H1 (cell line): ENCODE measurements at regions not wholly inside any gene's neighbourhood (a gene's known extent, or its start where the extent isn't known, plus 50 kb on each side); places are given as distances from the start of the nearest gene placed in this dataset.

Experiments used
- CTCF ChIA-PET: fragments of 300-600 bp; sonication (Branson Sonifier 250); formaldehyde crosslinking; loops from one replicate; lab custom pipeline; 2021; ENCODE audit not compliant: partially characterized antibody; lab: Charles Lee
- POLR2A ChIA-PET: fragments of 300-600 bp; sonication (Branson Sonifier 250); formaldehyde crosslinking; loops from one replicate; lab custom pipeline; 2021; ENCODE audit warnings: inconsistent platforms; ENCODE audit not compliant: partially characterized antibody; lab: Charles Lee
- DNase-seq, 2 experiments: peaks; one replicate each; pipeline versions ENCODE4 v3.0.0 to v3.0.0-alpha.2; 2010 to 2022; ENCODE audit warnings: low spot score in 2 of 2, low read depth in 1 of 2, mixed read lengths in 1 of 2
- FAIRE-seq: peaks from 2 replicates; lab custom pipeline; 2011; peaks lifted over from hg19 to GRCh38; lab: Jason Lieb, UNC
- H2AFZ ChIP-seq: 2 replicates; pipeline ENCODE4 v1.8.1; 2012; ENCODE audit warnings: low read length, inconsistent platforms
- H2AK5ac ChIP-seq: 2 replicates; pipeline ENCODE4 v1.6.1; 2013; ENCODE audit warnings: low read depth, low read length
- H2BK120ac ChIP-seq: replicated peaks from 2 replicates; pipeline ENCODE3; 2013; ENCODE audit warnings: low read depth, low read length, inconsistent platforms
- H2BK12ac ChIP-seq: 2 replicates; pipeline ENCODE4 v1.6.1; 2013; ENCODE audit warnings: low read depth, low read length
- H2BK15ac ChIP-seq: 2 replicates; pipeline ENCODE4 v1.6.1; 2013; ENCODE audit warnings: low read length
- H2BK20ac ChIP-seq: 2 replicates; pipeline ENCODE4 v1.6.1; 2013; ENCODE audit warnings: low read length
- H2BK5ac ChIP-seq: 2 replicates; pipeline ENCODE4 v1.6.1; 2013; ENCODE audit warnings: low read depth, low read length
- H3K14ac ChIP-seq: 2 replicates; pipeline ENCODE4 v1.6.1; 2013; ENCODE audit warnings: inconsistent platforms; ENCODE audit not compliant: insufficient read length
- H3K18ac ChIP-seq: 2 replicates; pipeline ENCODE4 v1.6.1; 2013; ENCODE audit warnings: low read length; ENCODE audit errors: extremely low read depth
- H3K23ac ChIP-seq: 2 replicates; pipeline ENCODE4 v1.6.1; 2013; ENCODE audit warnings: inconsistent platforms; ENCODE audit not compliant: insufficient read length
- H3K23me2 ChIP-seq: 2 replicates; pipeline ENCODE4 v1.6.1; 2013; ENCODE audit warnings: low read depth, low read length
- H3K27ac ChIP-seq: 2 replicates; pipeline ENCODE4 v1.6.1; 2011; ENCODE audit warnings: low read depth, low read length, inconsistent platforms
- H3K27me3 ChIP-seq, 4 experiments: replicated peaks in 1 of 4; 1 replicate in 1 of 4; 2 replicates in 3 of 4; pipeline versions ENCODE4 v1.6.1 to v1.8.1; 2011 to 2013; ENCODE audit warnings: low read length in 3 of 4, mild to moderate bottlenecking in 3 of 4, inconsistent platforms in 2 of 4, mixed read lengths in 2 of 4, moderate library complexity in 1 of 4; ENCODE audit not compliant: control insufficient read depth in 3 of 4, insufficient read depth in 3 of 4; ENCODE audit errors: extremely low read depth in 1 of 4
- H3K36me3 ChIP-seq, 4 experiments: 2 replicates each; pipeline versions ENCODE4 v1.6.1 to v1.8.1; 2011 to 2013; ENCODE audit warnings: mild to moderate bottlenecking in 4 of 4, low read length in 3 of 4, moderate library complexity in 2 of 4, control low read depth in 1 of 4, inconsistent platforms in 1 of 4; ENCODE audit not compliant: insufficient read depth in 4 of 4, control insufficient read depth in 2 of 4
- H3K4ac ChIP-seq: replicated peaks from 2 replicates; pipeline ENCODE3; 2013; ENCODE audit warnings: low read length, low read depth, mixed read lengths, inconsistent platforms; ENCODE audit not compliant: insufficient read length
- H3K4me1 ChIP-seq, 4 experiments: replicated peaks in 1 of 4; 1 replicate in 1 of 4; 2 replicates in 3 of 4; pipeline versions ENCODE4 v1.6.1 to v1.8.1; 2011 to 2013; ENCODE audit warnings: low read length in 3 of 4, inconsistent platforms in 2 of 4, mixed read lengths in 1 of 4; ENCODE audit not compliant: insufficient read depth in 4 of 4, control insufficient read depth in 3 of 4
- H3K4me2 ChIP-seq, 2 experiments: 2 replicates each; pipeline versions ENCODE4 v1.6.1 to v1.8.1; 2011 to 2013; ENCODE audit warnings: low read depth in 2 of 2, low read length in 2 of 2, control low read depth in 1 of 2, inconsistent platforms in 1 of 2, mild to moderate bottlenecking in 1 of 2; ENCODE audit not compliant: insufficient read depth in 1 of 2
- H3K4me3 ChIP-seq, 4 experiments: fragments of 200-600, 300-600 bp in 1 of 4; sonication (generic), shearing (Covaris generic), sonication (Bioruptor Twin) in 1 of 4; 2 replicates each; pipeline versions ENCODE4 v1.5.1 to v1.8.1; 2011 to 2016; ENCODE audit warnings: low read length in 4 of 4, low read depth in 3 of 4, control low read depth in 2 of 4, inconsistent platforms in 2 of 4, mild to moderate bottlenecking in 2 of 4, mixed read lengths in 1 of 4, moderate library complexity in 1 of 4; ENCODE audit not compliant: insufficient read depth in 2 of 4; ENCODE audit errors: extremely low read depth in 1 of 4
- H3K56ac ChIP-seq: replicated peaks from 2 replicates; pipeline ENCODE3; 2013; ENCODE audit warnings: low read depth, mild to moderate bottlenecking, mixed read lengths, low read length, inconsistent platforms; ENCODE audit not compliant: insufficient read length
- H3K79me1 ChIP-seq: 2 replicates; pipeline ENCODE4 v1.6.1; 2013; ENCODE audit warnings: low read depth, low read length, control low read depth
- H3K79me2 ChIP-seq, 2 experiments: 2 replicates each; pipeline versions ENCODE4 v1.6.1 to v1.8.1; 2012 to 2013; ENCODE audit warnings: low read length in 2 of 2, mild to moderate bottlenecking in 2 of 2, inconsistent platforms in 1 of 2; ENCODE audit not compliant: insufficient read depth in 2 of 2, control insufficient read depth in 1 of 2
- H3K9ac ChIP-seq, 4 experiments: replicated peaks in 1 of 4; 1 replicate in 1 of 4; 2 replicates in 3 of 4; pipeline versions ENCODE4 v1.6.1 to v1.8.1; 2011 to 2013; ENCODE audit warnings: low read depth in 3 of 4, low read length in 3 of 4, control low read depth in 2 of 4, mild to moderate bottlenecking in 2 of 4, moderate library complexity in 2 of 4, inconsistent platforms in 1 of 4; ENCODE audit errors: extremely low read depth in 1 of 4
- H3K9me3 ChIP-seq, 2 experiments: 2 replicates each; pipeline versions ENCODE4 v1.6.1 to v1.8.1; 2012 to 2013; ENCODE audit warnings: mild to moderate bottlenecking in 2 of 2, moderate library complexity in 2 of 2, control low read depth in 1 of 2, inconsistent platforms in 1 of 2, low read depth in 1 of 2, low read length in 1 of 2, mixed read lengths in 1 of 2; ENCODE audit not compliant: insufficient read depth in 2 of 2
- H4K20me1 ChIP-seq, 2 experiments: replicated peaks in 1 of 2; 2 replicates each; pipeline versions ENCODE3 to v1.8.1; 2011 to 2013; ENCODE audit warnings: inconsistent platforms in 2 of 2, low read length in 2 of 2, mild to moderate bottlenecking in 1 of 2; ENCODE audit not compliant: insufficient read depth in 2 of 2, control insufficient read depth in 1 of 2
- H4K5ac ChIP-seq: 2 replicates; pipeline ENCODE4 v1.6.1; 2013; ENCODE audit warnings: low read length, low read depth, mixed read lengths, inconsistent platforms; ENCODE audit not compliant: insufficient read length
- H4K8ac ChIP-seq: 2 replicates; pipeline ENCODE4 v1.8.0; 2013; ENCODE audit warnings: mild to moderate bottlenecking, moderate library complexity, low read length, inconsistent platforms; ENCODE audit not compliant: insufficient read depth; ENCODE audit errors: extremely low read depth
- H4K91ac ChIP-seq: replicated peaks from 2 replicates; pipeline ENCODE3; 2013; ENCODE audit warnings: low read length, mixed read lengths, inconsistent platforms; ENCODE audit not compliant: insufficient read length
- CHD2 ChIP-seq: IDR thresholded peaks from 2 replicates; pipeline ENCODE4 v1.6.1; 2012; ENCODE audit warnings: low read length, improper control_type of control experiment
- FOSL1 ChIP-seq: IDR thresholded peaks from 2 replicates; pipeline ENCODE4 v1.6.1; 2011; ENCODE audit warnings: mild to moderate bottlenecking, low read depth, low read length, moderate library complexity; ENCODE audit not compliant: insufficient read depth
- MAFK ChIP-seq: IDR thresholded peaks from 2 replicates; pipeline ENCODE4 v1.6.1; 2012; ENCODE audit warnings: low read depth, mild to moderate bottlenecking, improper control_type of control experiment, low read length
- MAX ChIP-seq: IDR thresholded peaks from 2 replicates; pipeline ENCODE4 v1.6.1; 2012; ENCODE audit warnings: inconsistent platforms
- TCF12 ChIP-seq: IDR thresholded peaks from 2 replicates; pipeline ENCODE4 v1.6.1; 2011; ENCODE audit warnings: low read depth, mild to moderate bottlenecking, low read length
- WGBS, 2 experiments: shearing (Covaris generic) in 1 of 2; methylation state at CpG; one replicate each; pipeline versions ENCODE4 v1.1.6 to v1.1.7; 2013 to 2015; ENCODE audit warnings: low lambda C conversion rate in 2 of 2, mixed read lengths in 2 of 2, inconsistent platforms in 1 of 2, low coverage in 1 of 2, missing lambda C conversion rate in 1 of 2; ENCODE audit not compliant: insufficient replicate concordance in 2 of 2, insufficient coverage in 1 of 2, insufficient read length in 1 of 2; ENCODE audit errors: extremely low coverage in 1 of 2, missing lambda C conversion rate in 1 of 2; 5-methylcytosine and 5-hydroxymethylcytosine counted together

DNA sequence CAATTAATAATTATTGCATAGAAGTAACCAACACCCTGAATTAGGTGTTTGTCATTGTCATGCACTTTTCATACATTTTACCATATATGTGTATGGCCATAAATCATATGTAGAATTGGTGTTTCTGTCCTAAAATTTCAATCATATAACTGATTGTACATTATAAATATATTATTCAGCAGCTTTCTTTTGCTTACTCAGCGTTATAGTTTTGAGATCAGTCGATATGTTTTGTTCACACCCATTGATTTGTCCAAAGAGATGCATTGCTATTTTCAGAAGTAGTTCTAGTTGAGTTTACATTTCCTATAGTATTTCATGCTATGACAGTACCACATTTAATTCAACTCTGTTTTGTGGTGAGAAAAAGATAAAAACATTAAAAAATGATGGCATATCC is 50.5 kb upstream of the PARP4 start:
- FAIRE-seq: no peak
- POLR2A ChIA-PET: no interaction called here

More for the DNA sequence above, 50.5 kb upstream of the PARP4 start:
- H2BK20ac ChIP-seq: no peak overlapping the region
- no peak overlapping the region for H3K4me2 ChIP-seq
- no peak overlapping the region for H2BK120ac ChIP-seq
- H3K18ac ChIP-seq: no peak overlapping the region
- H3K79me2 ChIP-seq: no peaks in the 10 kb centered on the region
- no peak overlapping the region for H3K4ac ChIP-seq
- H2BK15ac ChIP-seq: no peak overlapping the region
- no peak for DNase-seq
- H3K14ac ChIP-seq: no peak overlapping the region
- no peak overlapping the region for H4K5ac ChIP-seq
- peaks cover 2% of the 10 kb centered on the region; the same call in 1 of the 2 replicates for H3K23me2 ChIP-seq
- no peaks in the 10 kb centered on the region for H3K79me1 ChIP-seq
- no peak overlapping the region for H3K4me3 ChIP-seq
- no peak overlapping the region for H2AK5ac ChIP-seq
- no peak overlapping the region for H2BK12ac ChIP-seq
- no peak overlapping the region for H3K9ac ChIP-seq
- no peak overlapping the region for H4K91ac ChIP-seq
- H2BK5ac ChIP-seq: no peak overlapping the region
- H3K23ac ChIP-seq: no peak overlapping the region
- H3K27me3 ChIP-seq: no peaks in the 10 kb centered on the region
- H3K27ac ChIP-seq: no peak overlapping the region
- H4K20me1 ChIP-seq: no peaks in the 10 kb centered on the region
- H3K56ac ChIP-seq: no peak overlapping the region
- 88% methylated on average over 2 of the region's 2 CpGs; no CpG with 5 or more reads in 1 of the 2 experiments for WGBS, 2 experiments
- no peak for TF ChIP-seq TCF12
- no peak for TF ChIP-seq MAX
- TF ChIP-seq MAFK: peak; percentile 66; the same call in 1 of the 2 replicates
- TF ChIP-seq FOSL1: no peak
- TF ChIP-seq CHD2: no peak
- H4K8ac ChIP-seq: no peak overlapping the region
- H3K36me3 ChIP-seq: peaks cover 0 to 5% (median 0%) of the 10 kb centered on the region in 4 experiments; a peak in 1 of 8 replicates
- H3K9me3 ChIP-seq: peaks cover 0 to 9% of the 10 kb centered on the region in 2 experiments; a peak in 1 of 4 replicates
- no peak overlapping the region for H2AFZ ChIP-seq
- CTCF ChIA-PET: no interaction called here
- no peaks in the 10 kb centered on the region for H3K4me1 ChIP-seq
